ENCODE measurements at regions not wholly inside any gene's neighbourhood (a gene's known extent, or its start where the extent isn't known, plus 50 kb on each side); places are given as distances from the start of the nearest gene placed in this dataset.
"Not testable (repeated sequence)": the region's sequence is repeated elsewhere in the genome, so short reads cannot be mapped to it uniquely, and the experiment has no call there.

GRCh38 chr20:51955756-51956155 lies 153.4 kb upstream of the SALL4 start:
- no peak for DNase-seq

- no peak for DNase-seq
Observed at GRCh38 chr20:51953731-51954340, 151.5 kb upstream of the SALL4 start.

- no peak for DNase-seq
Observed at GRCh38 chr20:51950926-51951325, 148.6 kb upstream of the SALL4 start.

GRCh38 chr20:51946586-51946985 lies 144.3 kb upstream of the SALL4 start:
- no peak for DNase-seq

DNA sequence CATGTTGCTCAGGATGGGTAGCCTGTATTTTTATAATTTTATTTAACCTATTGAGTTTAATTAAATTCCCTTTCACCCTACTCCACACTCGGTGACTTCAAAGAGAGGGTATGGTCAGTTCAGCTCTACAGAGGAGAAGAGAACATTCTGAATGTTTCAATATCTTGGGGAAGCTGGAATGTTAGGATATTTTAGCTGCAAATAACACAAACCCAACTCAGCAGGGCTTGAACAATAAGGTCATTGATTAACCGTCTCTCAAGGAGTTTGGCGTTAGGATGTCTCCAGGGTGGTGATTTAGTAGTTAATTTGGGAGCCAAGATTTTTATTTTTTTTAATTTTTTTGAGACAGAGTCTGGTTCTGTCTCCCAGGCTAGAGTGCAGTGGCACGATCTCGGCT lies 143.6 kb upstream of the SALL4 start:
- no peak for DNase-seq

DNA sequence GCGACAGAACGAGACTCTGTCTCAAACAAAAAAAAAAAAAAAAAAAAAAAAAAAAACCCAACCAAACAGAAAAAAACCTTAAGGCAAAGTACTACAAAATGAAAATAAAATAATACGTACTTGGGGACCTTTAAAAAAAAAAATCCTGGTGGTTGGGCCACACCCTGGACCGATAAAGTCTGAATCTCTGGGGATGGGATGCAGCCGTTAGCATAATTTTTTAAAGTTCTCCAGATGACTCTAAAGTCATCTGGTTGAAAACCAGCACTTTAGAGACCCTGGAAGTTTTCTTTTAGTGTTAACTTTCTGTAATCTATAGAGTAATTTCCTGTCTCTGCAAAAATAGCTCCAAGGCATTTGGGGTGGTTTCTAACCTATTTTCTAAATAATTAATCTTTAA lies 142.9 kb upstream of the SALL4 start:
- DNase-seq: no peak

- no peak for DNase-seq
Observed at GRCh38 chr20:51943761-51944160, 141.4 kb upstream of the SALL4 start.

- DNase-seq: not testable (repeated sequence)
Observed at GRCh38 chr20:51943326-51943725, 141.0 kb upstream of the SALL4 start.

DNA sequence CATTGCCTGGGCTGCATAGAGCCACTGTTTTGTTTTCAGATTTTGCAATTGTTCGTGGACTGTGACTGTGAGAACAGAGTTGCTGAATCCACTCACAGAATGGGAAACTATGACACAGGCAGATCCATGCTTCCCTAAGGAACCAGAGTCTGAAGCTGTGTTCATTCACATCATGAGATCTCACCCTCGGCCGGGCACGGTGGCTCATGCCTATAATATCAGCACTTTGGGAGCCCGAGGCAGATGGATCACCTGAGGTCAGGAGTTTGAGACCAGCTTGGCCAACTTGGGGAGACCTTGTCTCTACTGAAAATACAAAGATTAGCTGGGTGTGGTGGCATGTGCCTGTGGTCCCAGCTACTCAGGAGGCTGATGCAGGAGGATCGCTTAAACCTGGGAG lies 139.2 kb upstream of the SALL4 start:
- no peak for DNase-seq

DNA sequence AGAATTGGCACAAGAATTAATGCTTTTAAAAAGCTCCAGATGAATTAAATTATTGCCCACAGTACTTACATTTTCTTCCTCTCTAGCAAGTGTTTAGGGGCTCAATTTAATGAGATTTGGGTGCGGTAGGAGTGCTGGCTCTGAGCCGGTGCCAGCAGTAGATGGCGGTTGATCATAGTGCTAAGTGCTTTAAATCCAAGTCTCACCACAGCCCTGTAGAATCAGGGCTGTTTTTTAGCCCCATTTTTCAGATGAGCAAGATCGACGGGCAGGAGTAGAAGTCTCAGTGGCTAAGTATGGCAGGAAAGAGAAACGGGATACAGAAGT lies 136.9 kb upstream of the SALL4 start:
- DNase-seq: peak; percentile 80

DNA sequence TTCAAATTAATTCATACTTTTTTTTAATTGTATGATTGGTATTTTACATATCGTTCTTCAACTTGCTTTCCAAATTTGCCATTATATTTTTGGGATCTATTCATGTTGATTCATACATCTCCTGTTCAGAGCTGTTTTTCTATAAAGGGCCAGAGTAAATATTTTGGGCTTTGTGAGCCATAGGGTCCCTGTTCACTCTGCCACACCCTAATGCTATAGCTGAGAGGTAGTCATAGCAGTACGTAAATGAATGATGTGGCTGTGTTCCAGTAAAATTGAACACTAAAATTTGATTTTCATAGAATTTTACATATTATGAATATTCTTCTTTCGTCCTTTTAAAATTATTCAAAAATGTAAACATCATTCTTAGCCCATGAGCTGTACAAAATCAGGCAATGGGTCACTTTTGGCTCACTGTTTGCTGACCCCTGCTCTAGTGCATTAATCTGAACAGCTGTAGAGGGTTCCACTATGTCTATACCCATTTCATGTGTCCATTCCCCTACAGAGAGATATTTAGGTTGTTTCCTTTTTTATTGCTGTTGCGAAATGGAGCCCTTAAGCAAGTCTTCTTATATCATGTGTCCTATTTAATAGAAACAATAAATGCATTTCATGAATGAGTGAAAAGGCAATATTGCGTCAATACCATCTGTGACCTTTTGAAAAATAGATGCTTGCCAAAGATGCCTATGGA lies 136.4 kb upstream of the SALL4 start:
- peak; percentile 30 for DNase-seq

GRCh38 chr20:51937779-51938178 lies 135.5 kb upstream of the SALL4 start:
- no peak for DNase-seq

- no peak for DNase-seq
Observed at GRCh38 chr20:51936377-51936776, 134.1 kb upstream of the SALL4 start.

DNA sequence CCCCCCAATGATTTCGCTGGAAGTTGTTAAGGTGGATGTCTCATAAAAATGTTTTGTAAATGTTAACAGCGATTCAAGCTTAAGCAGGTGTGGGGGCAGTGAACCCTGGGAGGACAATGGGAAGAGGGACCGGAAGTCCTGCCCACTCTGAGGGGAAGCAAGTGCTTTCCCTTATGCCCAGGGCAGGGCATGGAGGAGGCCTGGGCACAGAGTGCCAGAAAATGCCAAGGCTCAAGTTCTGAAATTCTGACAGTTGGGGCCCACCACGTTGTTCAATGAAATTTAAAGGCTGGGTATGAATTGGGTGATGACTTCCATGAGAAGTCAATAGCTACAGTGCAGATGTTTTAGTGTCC lies 132.7 kb upstream of the SALL4 start:
- DNase-seq: no peak

- DNase-seq: no peak
Observed at GRCh38 chr20:51934301-51935002, 132.1 kb upstream of the SALL4 start.

- DNase-seq: peak; percentile 69
Observed at GRCh38 chr20:51931371-51931781, 129.1 kb upstream of the SALL4 start.

DNA sequence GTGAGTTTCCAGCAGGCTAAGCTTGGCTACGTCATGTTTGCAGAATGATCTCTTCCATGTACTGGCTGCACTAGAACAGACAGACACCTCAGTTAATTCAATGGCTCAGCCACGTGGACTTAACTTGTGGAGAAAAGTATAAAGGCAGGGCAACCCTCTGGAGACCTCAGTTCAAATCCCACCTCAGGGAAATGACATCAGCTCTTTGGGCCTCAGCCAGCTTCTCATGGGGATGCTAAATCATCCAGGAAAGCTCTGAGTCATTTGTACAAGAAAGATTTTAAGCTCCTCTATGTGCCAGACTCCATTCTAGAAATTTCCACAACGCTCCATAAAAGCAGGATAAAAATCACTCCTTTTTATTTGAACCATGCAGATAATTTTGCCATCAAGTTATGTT lies 128.5 kb upstream of the SALL4 start:
- peak; percentile 50 for DNase-seq

DNA sequence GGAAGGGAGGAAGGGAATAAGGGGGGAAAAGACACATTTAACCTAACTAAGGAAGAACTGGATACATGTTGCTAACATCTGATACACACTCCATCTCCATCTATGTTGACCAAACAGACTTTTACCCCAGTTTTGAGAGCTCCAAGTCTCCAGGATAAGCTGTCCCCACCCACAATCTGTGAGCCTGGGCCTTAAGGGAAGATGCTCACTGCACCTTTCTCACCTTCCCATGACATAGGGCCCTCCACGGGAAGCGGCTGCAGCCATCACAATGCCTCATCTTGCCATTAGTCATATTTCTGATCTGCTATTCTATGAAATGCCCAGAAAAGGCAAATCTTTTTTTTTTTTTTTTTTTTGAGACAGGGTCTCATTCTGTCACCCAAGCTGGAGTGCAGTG lies 126.6 kb upstream of the SALL4 start:
- DNase-seq: no peak

- DNase-seq: not testable (repeated sequence)
Observed at GRCh38 chr20:51927970-51928369, 125.6 kb upstream of the SALL4 start.

GRCh38 chr20:51926670-51927305 lies 124.5 kb upstream of the SALL4 start:
- DNase-seq: peak; percentile 35

GRCh38 chr20:51924509-51924908 lies 122.2 kb upstream of the SALL4 start:
- DNase-seq: no peak

GRCh38 chr20:51923633-51924032 lies 121.3 kb upstream of the SALL4 start:
- DNase-seq: no peak

GRCh38 chr20:51922812-51923211 lies 120.5 kb upstream of the SALL4 start:
- DNase-seq: not testable (repeated sequence)

DNA sequence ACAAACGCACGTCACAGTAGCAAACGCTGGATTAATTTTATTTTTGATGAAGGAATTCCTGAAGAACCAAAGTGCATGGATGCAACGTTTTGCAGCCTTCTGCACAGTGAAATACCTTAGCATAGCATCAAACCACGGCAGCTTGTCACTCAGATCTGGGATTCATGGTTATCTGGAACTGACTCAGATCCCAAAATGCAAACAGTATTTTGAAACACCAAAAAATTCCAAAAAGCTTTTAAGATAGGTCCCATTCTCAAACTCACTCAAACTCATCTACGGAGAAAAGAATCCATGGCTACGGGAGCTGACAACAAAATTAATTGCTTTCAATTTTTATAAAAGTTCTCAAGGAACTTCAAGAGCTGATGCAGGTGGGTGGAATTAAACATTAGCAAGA lies 116.2 kb upstream of the SALL4 start:
- DNase-seq: no peak
